ENCODE measurements at regions not wholly inside any gene's neighbourhood (a gene's known extent, or its start where the extent isn't known, plus 50 kb on each side); places are given as distances from the start of the nearest gene placed in this dataset.

- intact Hi-C loops (cut with DNase I; ENCODE audit: low total_unique reads) = no loop called here
- H3K27me3 ChIP-seq = no peaks in the 10 kb centered on the region
- TF ChIP-seq, protein P1, sequence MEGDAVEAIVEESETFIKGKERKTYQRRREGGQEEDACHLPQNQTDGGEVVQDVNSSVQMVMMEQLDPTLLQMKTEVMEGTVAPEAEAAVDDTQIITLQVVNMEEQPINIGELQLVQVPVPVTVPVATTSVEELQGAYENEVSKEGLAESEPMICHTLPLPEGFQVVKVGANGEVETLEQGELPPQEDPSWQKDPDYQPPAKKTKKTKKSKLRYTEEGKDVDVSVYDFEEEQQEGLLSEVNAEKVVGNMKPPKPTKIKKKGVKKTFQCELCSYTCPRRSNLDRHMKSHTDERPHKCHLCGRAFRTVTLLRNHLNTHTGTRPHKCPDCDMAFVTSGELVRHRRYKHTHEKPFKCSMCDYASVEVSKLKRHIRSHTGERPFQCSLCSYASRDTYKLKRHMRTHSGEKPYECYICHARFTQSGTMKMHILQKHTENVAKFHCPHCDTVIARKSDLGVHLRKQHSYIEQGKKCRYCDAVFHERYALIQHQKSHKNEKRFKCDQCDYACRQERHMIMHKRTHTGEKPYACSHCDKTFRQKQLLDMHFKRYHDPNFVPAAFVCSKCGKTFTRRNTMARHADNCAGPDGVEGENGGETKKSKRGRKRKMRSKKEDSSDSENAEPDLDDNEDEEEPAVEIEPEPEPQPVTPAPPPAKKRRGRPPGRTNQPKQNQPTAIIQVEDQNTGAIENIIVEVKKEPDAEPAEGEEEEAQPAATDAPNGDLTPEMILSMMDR (IDR thresholded peaks at IDR 0.05) = no peak
- TF ChIP-seq POLR2A (IDR thresholded peaks at IDR 0.05) = no peak
- H3K9me3 ChIP-seq = no peaks in the 10 kb centered on the region
- DNase-seq = no peak
- no peak overlapping the region for H3K27ac ChIP-seq
- no peaks in the 10 kb centered on the region for H3K36me3 ChIP-seq
- H3K4me3 ChIP-seq = no peak overlapping the region
- H3K4me1 ChIP-seq = no peaks in the 10 kb centered on the region
Observed at GRCh38 chr5:17819783-17820182, 185.5 kb downstream of the TAF11L14 start.

GRCh38 chr5:17828681-17829080, 194.4 kb downstream of the TAF11L14 start:
- no peak overlapping the region for H3K27ac ChIP-seq
- no peaks in the 10 kb centered on the region for H3K4me1 ChIP-seq
- no peak for TF ChIP-seq POLR2A (IDR thresholded peaks at IDR 0.05)
- TF ChIP-seq, protein P1 (IDR thresholded peaks at IDR 0.05) = no peak
- H3K4me3 ChIP-seq = no peak overlapping the region
- H3K27me3 ChIP-seq = no peaks in the 10 kb centered on the region
- H3K9me3 ChIP-seq = no peaks in the 10 kb centered on the region
- intact Hi-C loops (cut with DNase I; ENCODE audit: low total_unique reads) = no loop called here
- DNase-seq = no peak
- H3K36me3 ChIP-seq = no peaks in the 10 kb centered on the region

- intact Hi-C loops (cut with DNase I; ENCODE audit: low total_unique reads) = no loop called here
- no peaks in the 10 kb centered on the region for H3K9me3 ChIP-seq
Observed at GRCh38 chr5:17829456-17829855, 195.2 kb downstream of the TAF11L14 start.

GRCh38 chr5:17831279-17831678, 197.0 kb downstream of the TAF11L14 start:
- Histone ChIP-seq H3K4me1 (no peaks in the 10 kb centered on the region), H3K9me3 (no peaks in the 10 kb centered on the region), H3K36me3 (no peaks in the 10 kb centered on the region), H3K27ac (no peak overlapping the region), H3K4me3 (no peak overlapping the region), H3K27me3 (no peaks in the 10 kb centered on the region)
- no peak for TF ChIP-seq POLR2A (IDR thresholded peaks at IDR 0.05)
- TF ChIP-seq, protein P1 (IDR thresholded peaks at IDR 0.05) = no peak
- intact Hi-C loops (cut with DNase I; ENCODE audit: low total_unique reads) = no loop called here
- no peak for DNase-seq

More at GRCh38 chr5:17829456-17829855, 195.2 kb downstream of the TAF11L14 start:
- Histone ChIP-seq H3K27me3 (no peaks in the 10 kb centered on the region), H3K4me1 (no peaks in the 10 kb centered on the region), H3K4me3 (no peak overlapping the region), H3K27ac (no peak overlapping the region), H3K36me3 (no peaks in the 10 kb centered on the region)
- DNase-seq = no peak
- TF ChIP-seq POLR2A (IDR thresholded peaks at IDR 0.05) = no peak
- TF ChIP-seq, protein P1 (IDR thresholded peaks at IDR 0.05) = no peak

DNA sequence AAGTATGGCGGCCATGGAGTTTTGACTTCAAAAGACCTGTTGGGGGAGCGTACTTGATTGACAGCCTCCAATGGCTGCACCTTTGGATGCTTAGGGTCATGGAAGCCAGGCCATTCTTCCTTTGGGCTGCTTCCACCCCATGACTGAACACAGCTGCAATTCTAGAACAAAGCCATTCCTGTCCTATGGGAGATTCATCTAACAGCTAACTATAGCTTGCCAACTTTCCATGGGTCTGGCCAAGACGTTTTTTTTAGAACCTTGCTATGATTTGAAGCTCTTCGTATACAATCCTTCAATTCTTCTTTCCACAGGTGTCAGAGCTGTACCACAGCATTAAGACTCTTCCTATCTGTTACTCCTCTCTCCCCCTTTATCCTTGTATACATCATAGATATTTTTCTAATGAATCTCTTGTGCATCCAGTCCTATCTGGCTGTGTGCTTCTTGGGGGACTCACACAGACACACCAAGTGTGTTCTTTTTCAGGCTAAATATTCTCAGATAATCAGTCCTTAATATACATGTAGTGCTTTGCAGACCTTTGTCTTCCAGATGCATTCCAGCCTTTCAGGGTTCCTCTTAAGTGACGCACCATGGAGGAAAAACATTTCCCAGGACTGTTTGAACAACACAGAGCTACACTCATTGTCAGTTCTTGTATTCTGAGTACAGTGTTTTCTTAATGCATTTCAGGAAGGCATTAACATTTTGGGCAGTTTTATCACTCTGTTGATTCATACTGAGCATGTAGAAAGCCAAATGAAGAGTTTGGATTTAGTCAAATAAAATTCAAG, 198.9 kb downstream of the TAF11L14 start:
- TF ChIP-seq, protein P1 (IDR thresholded peaks at IDR 0.05) = no peak
- TF ChIP-seq POLR2A (IDR thresholded peaks at IDR 0.05) = no peak
- Histone ChIP-seq H3K27me3 (no peaks in the 10 kb centered on the region), H3K27ac (peak overlapping the region in 1 of 2 donors; percentile 42), H3K4me3 (no peak overlapping the region), H3K36me3 (no peaks in the 10 kb centered on the region), H3K9me3 (no peaks in the 10 kb centered on the region), H3K4me1 (no peaks in the 10 kb centered on the region)
- no peak for DNase-seq
- intact Hi-C loops (cut with DNase I; ENCODE audit: low total_unique reads) = no loop called here

Measured in uterus (tissue), 3 donors.